CD8-positive, alpha-beta memory T cell (primary cell): ENCODE measurements at regions not wholly inside any gene's neighbourhood (a gene's known extent, or its start where the extent isn't known, plus 50 kb on each side); places are given as distances from the start of the nearest gene placed in this dataset.

ENCODE experiments used
- CTCF ChIA-PET: fragments of 350-600 bp; sonication (Branson Sonifier 250); formaldehyde crosslinking; loops from one replicate; lab custom pipeline; 2021; ENCODE audit warnings: antibody characterized with exemption; lab: Charles Lee
- POLR2A ChIA-PET: fragments of 350-600 bp; sonication (Branson Sonifier 250); formaldehyde crosslinking; loops from one replicate; lab custom pipeline; 2021; ENCODE audit warnings: antibody characterized with exemption; lab: Charles Lee
- DNase-seq, 5 donors: peaks; one replicate each; pipeline versions ENCODE4 v3.0.0 to v3.0.0-alpha.2; 2020 to 2022; ENCODE audit warnings: mixed read lengths in 1 of 5
- H3K27ac ChIP-seq: one replicate; pipeline ENCODE4 v1.7.0; 2013; ENCODE audit warnings: low read depth, mild to moderate bottlenecking, low read length, moderate library complexity
- H3K27me3 ChIP-seq: 2 replicates; pipeline ENCODE4 v1.7.0; 2013; ENCODE audit warnings: low read length, mild to moderate bottlenecking; ENCODE audit not compliant: insufficient read depth, poor library complexity, severe bottlenecking
- H3K36me3 ChIP-seq: 2 replicates; pipeline ENCODE4 v1.7.0; 2013; ENCODE audit warnings: mild to moderate bottlenecking, low read length, moderate library complexity; ENCODE audit not compliant: insufficient read depth
- H3K4me1 ChIP-seq: 2 replicates; pipeline ENCODE4 v1.7.0; 2013; ENCODE audit warnings: mild to moderate bottlenecking, low read length, moderate library complexity; ENCODE audit not compliant: insufficient read depth
- H3K4me3 ChIP-seq: 2 replicates; pipeline ENCODE4 v1.7.0; 2013; ENCODE audit warnings: mild to moderate bottlenecking, low read length
- H3K9me3 ChIP-seq: 2 replicates; pipeline ENCODE4 v1.7.0; 2013; ENCODE audit warnings: mild to moderate bottlenecking, low read length
- H3K27ac Mint-ChIP-seq, 8 donors: one replicate each; pipeline ENCODE4 v1.8.0; 2020 to 2021; ENCODE audit warnings: mixed read lengths in 8 of 8, mild to moderate bottlenecking in 6 of 8, inconsistent platforms in 3 of 8, moderate library complexity in 3 of 8
- H3K27me3 Mint-ChIP-seq, 2 donors: one replicate each; pipeline ENCODE4 v1.8.0; 2020 to 2021; ENCODE audit warnings: mixed read lengths in 2 of 2, mild to moderate bottlenecking in 1 of 2, moderate library complexity in 1 of 2
- H3K36me3 Mint-ChIP-seq, 3 donors: one replicate each; pipeline ENCODE4 v1.8.0; 2020 to 2021; ENCODE audit warnings: mixed read lengths in 3 of 3, inconsistent platforms in 1 of 3, mild to moderate bottlenecking in 1 of 3
- H3K4me1 Mint-ChIP-seq, 3 donors: one replicate each; pipeline ENCODE4 v1.8.0; 2020 to 2021; ENCODE audit warnings: mixed read lengths in 3 of 3, inconsistent platforms in 1 of 3, mild to moderate bottlenecking in 1 of 3
- H3K4me3 Mint-ChIP-seq, 7 donors: one replicate each; pipeline ENCODE4 v1.8.0; 2020 to 2021; ENCODE audit warnings: mixed read lengths in 7 of 7, mild to moderate bottlenecking in 6 of 7, moderate library complexity in 4 of 7, inconsistent platforms in 2 of 7
- H3K9me3 Mint-ChIP-seq, 5 donors: one replicate each; pipeline ENCODE4 v1.8.0; 2020 to 2022; ENCODE audit warnings: mixed read lengths in 5 of 5, mild to moderate bottlenecking in 3 of 5, moderate library complexity in 2 of 5, inconsistent platforms in 1 of 5

DNA sequence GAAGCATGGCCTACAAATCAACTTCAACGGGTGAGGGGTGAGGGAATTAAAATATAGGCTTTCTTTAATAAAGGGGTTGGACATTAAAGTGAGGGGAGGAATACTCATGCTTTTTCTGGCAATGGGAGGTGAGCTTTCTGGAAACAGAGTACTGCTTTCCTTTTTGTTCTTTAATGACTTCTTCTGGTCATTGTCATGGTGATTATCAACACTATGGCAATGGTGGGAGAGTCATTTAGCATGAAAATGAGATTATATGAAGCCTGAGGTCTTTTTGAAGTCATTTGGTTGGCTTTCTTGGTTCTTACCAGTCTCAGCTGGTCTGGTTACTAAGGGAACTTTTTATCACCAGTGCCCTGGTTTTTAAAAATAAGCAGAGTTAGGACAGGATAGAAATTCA, 475.8 kb upstream of the LRRC4C start:
- POLR2A ChIA-PET: no interaction called here
- DNase-seq: no peak
- CTCF ChIA-PET: no interaction called here

DNA sequence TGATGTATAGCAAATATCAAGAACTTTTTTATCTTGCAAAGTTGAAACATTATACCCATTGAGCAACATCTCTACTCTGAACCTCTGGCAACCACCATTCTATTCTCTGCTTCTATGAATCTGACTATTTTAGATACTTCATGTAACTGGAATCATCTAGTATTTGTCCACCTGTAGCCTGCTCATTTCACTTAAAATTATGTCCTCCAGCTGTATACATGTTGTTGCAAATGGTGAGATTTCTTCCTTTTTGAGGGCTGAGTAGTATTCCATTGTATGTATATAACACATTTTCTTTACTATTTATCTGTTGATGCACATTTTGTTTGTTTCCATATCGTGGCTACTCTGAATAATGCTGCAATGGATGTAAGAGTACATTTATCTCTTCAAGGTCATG, 476.3 kb upstream of the LRRC4C start:
- Mint-ChIP-seq H3K4me1 (no peaks in the 10 kb centered on the region), H3K9me3 (peaks cover 4 to 50% (median 12%) of the 10 kb centered on the region in 5 donors), H3K27ac (no peak overlapping the region), H3K36me3 (no peaks in the 10 kb centered on the region), H3K27me3 (no peaks in the 10 kb centered on the region), H3K4me3 (no peak overlapping the region)
- H3K4me1 ChIP-seq: no peaks in the 10 kb centered on the region
- CTCF ChIA-PET: no interaction called here
- POLR2A ChIA-PET: no interaction called here
- H3K4me3 ChIP-seq: no peak overlapping the region
- no peak overlapping the region for H3K27ac ChIP-seq
- H3K27me3 ChIP-seq: no peaks in the 10 kb centered on the region
- DNase-seq: no peak
- H3K36me3 ChIP-seq: no peaks in the 10 kb centered on the region
- no peaks in the 10 kb centered on the region for H3K9me3 ChIP-seq

More for the DNA sequence above, 475.8 kb upstream of the LRRC4C start:
- H3K9me3 ChIP-seq: no peaks in the 10 kb centered on the region
- H3K4me1 ChIP-seq: no peaks in the 10 kb centered on the region
- H3K27ac ChIP-seq: no peak overlapping the region
- no peaks in the 10 kb centered on the region for H3K4me1 Mint-ChIP-seq
- H3K9me3 Mint-ChIP-seq: peaks cover 7 to 47% (median 15%) of the 10 kb centered on the region in 5 donors
- H3K4me3 Mint-ChIP-seq: no peak overlapping the region
- no peak overlapping the region for H3K27ac Mint-ChIP-seq
- no peaks in the 10 kb centered on the region for H3K27me3 Mint-ChIP-seq
- H3K4me3 ChIP-seq: no peak overlapping the region
- no peaks in the 10 kb centered on the region for H3K36me3 ChIP-seq
- H3K36me3 Mint-ChIP-seq: no peaks in the 10 kb centered on the region
- no peaks in the 10 kb centered on the region for H3K27me3 ChIP-seq

DNA sequence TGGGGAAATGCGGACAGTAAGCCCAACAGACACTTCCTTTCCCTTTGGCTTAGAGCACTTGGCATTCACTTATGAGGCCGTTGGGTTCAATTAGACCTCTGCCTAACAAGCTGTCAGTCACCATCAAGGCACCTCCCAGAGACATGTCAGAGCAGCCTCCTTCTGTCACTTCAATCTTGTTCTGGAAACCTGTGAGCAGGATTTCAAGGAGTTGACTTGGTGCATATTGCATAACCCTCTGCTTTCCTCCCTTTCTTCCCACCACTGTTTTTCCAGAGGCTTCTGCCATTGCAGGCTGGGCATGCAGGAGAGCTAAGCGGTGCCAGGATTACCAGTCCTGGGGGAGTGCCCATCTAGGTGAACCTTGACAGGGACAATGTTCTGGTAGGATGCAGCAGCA, 484.2 kb upstream of the LRRC4C start:
- no peak overlapping the region for H3K4me3 ChIP-seq
- no peaks in the 10 kb centered on the region for H3K36me3 ChIP-seq
- no peaks in the 10 kb centered on the region for H3K27me3 ChIP-seq
- ChIA-PET POLR2A (no interaction called here), CTCF (no interaction called here)
- H3K9me3 Mint-ChIP-seq: peaks cover 3 to 30% (median 15%) of the 10 kb centered on the region in 5 donors
- no peaks in the 10 kb centered on the region for H3K9me3 ChIP-seq
- no peak overlapping the region for H3K4me3 Mint-ChIP-seq
- H3K4me1 Mint-ChIP-seq: no peaks in the 10 kb centered on the region
- H3K27me3 Mint-ChIP-seq: no peaks in the 10 kb centered on the region
- no peaks in the 10 kb centered on the region for H3K4me1 ChIP-seq
- no peak overlapping the region for H3K27ac Mint-ChIP-seq
- no peak overlapping the region for H3K27ac ChIP-seq
- no peaks in the 10 kb centered on the region for H3K36me3 Mint-ChIP-seq
- no peak for DNase-seq

- ChIA-PET CTCF (no interaction called here), POLR2A (no interaction called here)
- no peaks in the 10 kb centered on the region for H3K9me3 ChIP-seq
- H3K4me3 Mint-ChIP-seq: no peak overlapping the region
- H3K27me3 ChIP-seq: no peaks in the 10 kb centered on the region
- no peak overlapping the region for H3K27ac ChIP-seq
- no peaks in the 10 kb centered on the region for H3K36me3 Mint-ChIP-seq
- H3K27me3 Mint-ChIP-seq: peaks cover 0 to 1% of the 10 kb centered on the region in 2 donors
- H3K4me1 ChIP-seq: no peaks in the 10 kb centered on the region
- H3K4me1 Mint-ChIP-seq: no peaks in the 10 kb centered on the region
- H3K27ac Mint-ChIP-seq: no peak overlapping the region
- H3K4me3 ChIP-seq: no peak overlapping the region
- H3K36me3 ChIP-seq: no peaks in the 10 kb centered on the region
- no peak for DNase-seq
- peaks cover 6 to 28% (median 21%) of the 10 kb centered on the region in 5 donors for H3K9me3 Mint-ChIP-seq
These were observed 487.9 kb upstream of the LRRC4C start for GRCh38 chr11:41947392-41947791.

DNA sequence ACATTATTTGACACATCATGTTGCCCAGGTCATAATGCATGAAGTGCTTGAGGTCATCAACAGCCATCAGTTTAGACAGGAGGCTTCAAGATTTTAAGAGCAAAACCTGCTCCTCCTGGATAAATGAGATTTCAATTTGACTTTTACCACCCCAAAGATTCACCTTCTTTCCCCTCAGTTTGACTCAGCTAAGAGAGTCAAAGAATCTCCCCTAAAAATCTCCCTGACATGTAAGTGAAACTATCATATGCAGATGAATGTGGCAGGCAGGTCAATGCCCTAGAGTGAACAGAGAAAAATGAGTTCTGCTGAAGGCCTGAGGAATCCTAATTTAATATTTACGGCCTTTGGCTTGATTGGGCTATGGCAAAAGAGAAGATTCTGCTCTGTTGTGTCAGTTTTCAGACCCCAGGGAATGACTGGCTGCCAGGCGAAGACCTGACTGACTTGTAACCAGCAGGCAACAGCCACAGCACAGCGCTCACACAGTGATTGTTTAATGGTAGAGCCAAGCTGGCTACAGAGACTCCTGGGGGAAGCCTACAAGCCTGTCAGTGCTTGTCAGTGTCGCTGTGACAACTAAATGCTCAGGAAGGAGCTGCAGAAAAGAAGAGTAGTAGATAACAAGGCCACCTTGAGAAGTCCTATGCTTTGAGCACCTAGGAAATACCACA, 491.2 kb upstream of the LRRC4C start:
- Histone ChIP-seq H3K9me3 (no peaks in the 10 kb centered on the region), H3K36me3 (no peaks in the 10 kb centered on the region), H3K4me1 (no peaks in the 10 kb centered on the region), H3K27ac (no peak overlapping the region), H3K27me3 (no peaks in the 10 kb centered on the region), H3K4me3 (no peak overlapping the region)
- DNase-seq: no peak
- no peak overlapping the region for H3K27ac Mint-ChIP-seq
- peaks cover 0 to 1% of the 10 kb centered on the region in 2 donors for H3K27me3 Mint-ChIP-seq
- CTCF ChIA-PET: no interaction called here
- no peak overlapping the region for H3K4me3 Mint-ChIP-seq
- POLR2A ChIA-PET: no interaction called here
- peaks cover 12 to 54% (median 23%) of the 10 kb centered on the region in 5 donors for H3K9me3 Mint-ChIP-seq
- no peaks in the 10 kb centered on the region for H3K4me1 Mint-ChIP-seq
- no peaks in the 10 kb centered on the region for H3K36me3 Mint-ChIP-seq

DNA sequence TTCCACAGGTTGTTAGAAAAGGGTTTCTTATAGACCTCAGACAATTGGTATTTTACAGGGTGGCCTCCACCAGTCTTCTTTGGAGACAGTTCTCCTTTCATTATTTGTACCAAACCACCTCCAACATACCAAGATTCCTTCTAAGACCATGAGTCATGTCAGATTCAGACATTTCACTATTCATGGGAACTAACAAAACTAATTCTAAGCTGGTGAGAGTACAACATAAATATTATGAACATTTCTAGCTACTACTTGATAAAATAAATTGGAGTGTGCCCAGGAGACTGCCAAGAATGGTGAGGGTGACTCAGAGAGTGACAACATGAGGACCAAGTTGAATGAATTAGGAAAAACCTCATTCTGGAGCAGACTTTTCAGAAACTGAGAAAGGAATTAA, 494.6 kb upstream of the LRRC4C start:
- Mint-ChIP-seq H3K36me3 (no peaks in the 10 kb centered on the region), H3K4me3 (no peak overlapping the region), H3K27ac (no peak overlapping the region), H3K27me3 (peaks cover 0 to 1% of the 10 kb centered on the region in 2 donors), H3K4me1 (no peaks in the 10 kb centered on the region), H3K9me3 (peaks cover 15 to 56% (median 26%) of the 10 kb centered on the region in 5 donors)
- no peak overlapping the region for H3K27ac ChIP-seq
- H3K4me1 ChIP-seq: no peaks in the 10 kb centered on the region
- DNase-seq: no peak
- ChIA-PET POLR2A (no interaction called here), CTCF (no interaction called here)
- no peaks in the 10 kb centered on the region for H3K9me3 ChIP-seq
- no peaks in the 10 kb centered on the region for H3K27me3 ChIP-seq
- H3K36me3 ChIP-seq: no peaks in the 10 kb centered on the region
- H3K4me3 ChIP-seq: no peak overlapping the region

DNA sequence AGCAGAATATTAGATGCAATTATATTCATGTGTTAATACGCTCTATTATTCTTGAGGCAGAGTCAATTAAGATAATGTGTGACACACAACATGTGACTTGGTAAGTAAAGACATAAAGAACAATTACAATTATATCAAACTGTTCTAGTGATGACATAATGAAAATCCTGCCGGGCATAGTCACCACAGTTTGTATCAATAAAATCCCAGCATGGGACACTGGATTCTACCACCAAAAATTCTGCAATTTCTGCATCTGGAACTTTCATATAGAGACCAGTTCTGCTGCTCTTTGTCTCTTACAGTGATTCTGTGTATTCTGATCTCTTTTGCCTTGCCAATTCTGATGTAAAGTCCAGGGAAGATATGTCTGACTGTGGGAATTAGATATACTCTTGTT, 495.6 kb upstream of the LRRC4C start:
- H3K36me3 Mint-ChIP-seq: no peaks in the 10 kb centered on the region
- H3K27ac Mint-ChIP-seq: no peak overlapping the region
- H3K4me3 ChIP-seq: no peak overlapping the region
- no peaks in the 10 kb centered on the region for H3K27me3 Mint-ChIP-seq
- CTCF ChIA-PET: no interaction called here
- H3K36me3 ChIP-seq: no peaks in the 10 kb centered on the region
- peaks cover 10 to 51% (median 22%) of the 10 kb centered on the region in 5 donors for H3K9me3 Mint-ChIP-seq
- no peak overlapping the region for H3K27ac ChIP-seq
- H3K4me1 ChIP-seq: no peaks in the 10 kb centered on the region
- no peaks in the 10 kb centered on the region for H3K27me3 ChIP-seq
- no peak overlapping the region for H3K4me3 Mint-ChIP-seq
- no peak for DNase-seq
- POLR2A ChIA-PET: no interaction called here
- H3K9me3 ChIP-seq: no peaks in the 10 kb centered on the region
- H3K4me1 Mint-ChIP-seq: no peaks in the 10 kb centered on the region

DNA sequence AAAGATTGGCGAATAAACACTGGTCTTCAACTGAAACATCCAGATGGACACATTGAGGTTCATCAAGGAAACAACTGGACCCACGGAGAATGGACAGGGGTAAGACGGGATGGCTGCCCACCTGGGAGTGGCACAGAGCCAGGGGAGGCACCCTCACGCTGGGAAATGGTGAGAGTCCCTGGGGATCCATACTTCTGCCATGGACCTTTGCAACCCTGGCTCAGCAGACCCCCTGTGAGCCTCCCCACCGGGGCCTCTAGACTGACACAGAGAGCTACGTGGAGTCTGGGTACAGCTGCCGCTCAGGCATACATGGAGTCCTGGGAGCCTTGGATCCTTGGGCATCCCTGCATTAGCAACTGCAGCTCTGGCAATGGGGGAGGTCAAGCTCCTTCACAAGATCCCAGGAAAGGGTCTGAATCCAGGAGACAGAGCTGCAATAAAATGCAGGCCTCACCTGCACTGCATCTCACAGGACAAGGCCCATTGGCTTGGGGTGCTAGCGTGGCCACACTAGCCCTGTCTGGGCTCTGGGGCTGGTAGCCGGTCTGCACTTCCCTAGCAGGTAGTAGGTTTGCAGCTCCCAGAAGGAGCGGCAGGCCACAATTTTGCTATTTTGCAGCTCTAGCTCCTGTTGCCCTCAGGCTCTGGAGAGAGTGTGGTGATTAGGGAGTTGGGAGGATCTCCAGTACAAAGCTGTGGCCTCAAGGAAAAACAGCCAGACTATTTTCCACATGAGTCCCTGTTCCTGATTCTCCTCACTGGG, 496.4 kb upstream of the LRRC4C start:
- no peak for DNase-seq
- H3K27ac ChIP-seq: no peak overlapping the region
- no peaks in the 10 kb centered on the region for H3K27me3 Mint-ChIP-seq
- H3K4me1 ChIP-seq: no peaks in the 10 kb centered on the region
- no peaks in the 10 kb centered on the region for H3K36me3 ChIP-seq
- no peak overlapping the region for H3K27ac Mint-ChIP-seq
- no peaks in the 10 kb centered on the region for H3K27me3 ChIP-seq
- peaks cover 10 to 50% (median 22%) of the 10 kb centered on the region in 5 donors for H3K9me3 Mint-ChIP-seq
- H3K4me3 ChIP-seq: no peak overlapping the region
- no peaks in the 10 kb centered on the region for H3K36me3 Mint-ChIP-seq
- H3K4me1 Mint-ChIP-seq: no peaks in the 10 kb centered on the region
- POLR2A ChIA-PET: no interaction called here
- CTCF ChIA-PET: no interaction called here
- H3K4me3 Mint-ChIP-seq: no peak overlapping the region
- H3K9me3 ChIP-seq: no peaks in the 10 kb centered on the region
